OCI-LY7 (cell line): ENCODE measurements at regions not wholly inside any gene's neighbourhood (a gene's known extent, or its start where the extent isn't known, plus 50 kb on each side); places are given as distances from the start of the nearest gene placed in this dataset.

Source experiments
- CTCF ChIP-seq: fragments of 200-600 bp; sonication (generic); conservative IDR thresholded peaks from 2 replicates; pipeline ENCODE4 v1.5.1; 2014; ENCODE audit warnings: mild to moderate bottlenecking, antibody characterized with exemption, low read length, moderate library complexity, mixed read lengths
- EZH2phosphoT487 ChIP-seq: fragments of 200-600 bp; sonication (generic); IDR thresholded peaks from 2 replicates; pipeline ENCODE4 v1.6.1; 2018; ENCODE audit warnings: low read depth, borderline replicate concordance, mild to moderate bottlenecking, mixed run types, antibody characterized with exemption, low read length, moderate library complexity, mixed read lengths

DNA sequence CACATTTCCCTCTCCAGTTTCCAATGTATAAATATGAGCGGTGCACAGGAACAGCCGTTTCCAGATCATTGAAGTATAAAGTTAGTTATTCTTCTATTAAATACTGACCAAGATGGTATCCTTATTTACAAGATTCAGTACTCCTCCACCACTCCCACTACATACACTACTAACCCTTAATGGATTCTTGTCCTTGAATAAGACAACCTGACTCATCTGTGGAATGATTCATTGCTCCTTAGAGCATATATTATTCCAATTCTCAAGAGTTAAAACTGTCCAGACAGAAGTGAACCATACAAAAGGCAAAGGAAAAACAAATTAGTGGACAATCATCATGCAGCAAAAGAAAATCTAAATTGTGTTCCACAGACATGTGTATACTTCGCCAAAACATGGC is 373.3 kb downstream of the IDS start:
- no peak for TF ChIP-seq CTCF
- TF ChIP-seq EZH2phosphoT487, result no peak
